ENCODE measurements at regions not wholly inside any gene's neighbourhood (a gene's known extent, or its start where the extent isn't known, plus 50 kb on each side); places are given as distances from the start of the nearest gene placed in this dataset.
A peak's percentile ranks its signal among the peaks of the same experiment; 100 is the strongest.

- no peaks in the 10 kb centered on the region for H3K9me3 ChIP-seq (ENCODE audit: low read length)
- no peaks in the 10 kb centered on the region for H3K36me3 ChIP-seq (replicated peaks in 1 of 2; ENCODE audit: control insufficient read depth in 1 of 2, insufficient read depth in 2 of 2, low read length in 2 of 2)
- 57% methylated on average over 18 of the region's 19 CpGs for WGBS (ENCODE audit: low lambda C conversion rate)
- H3K4me3 ChIP-seq (replicated peaks in 1 of 3; ENCODE audit: insufficient read depth in 1 of 3, low read depth in 2 of 3, low read length in 3 of 3) = no peak overlapping the region; a peak in 1 of 6 replicates
- no peaks in the 10 kb centered on the region for H4K20me1 ChIP-seq (ENCODE audit: insufficient read depth, low read length)
- no peak overlapping the region for H3K27ac ChIP-seq (ENCODE audit: extremely low read length, insufficient read depth, low read length)
- DNase-seq (ENCODE audit: low spot score) (no peak), ATAC-seq (no peak), FAIRE-seq (no peak)
- TF ChIP-seq ZBTB38 (CRISPR knock-in tag; IDR thresholded peaks at IDR 0.05) (0 out of 2 replicates have a peak, but pooled peaks have one; percentile 32), ZSCAN31 (CRISPR knock-in tag; IDR thresholded peaks at IDR 0.05; ENCODE audit: low read depth) (no peak), CREM (IDR thresholded peaks at IDR 0.05) (no peak), CREM (CRISPR knock-in tag; IDR thresholded peaks at IDR 0.05) (no peak), ZSCAN21 (CRISPR knock-in tag; IDR thresholded peaks at IDR 0.05; ENCODE audit: borderline replicate concordance) (no peak), ATF4 (CRISPR knock-in tag; IDR thresholded peaks at IDR 0.05) (no peak), ZBTB25 (CRISPR knock-in tag; IDR thresholded peaks at IDR 0.05) (no peak), PRDM15 (CRISPR knock-in tag; IDR thresholded peaks at IDR 0.05) (no peak), NRL (CRISPR knock-in tag; IDR thresholded peaks at IDR 0.05; ENCODE audit: borderline replicate concordance) (peak; percentile 41; the same call in 1 of the 2 replicates), KAT7 (CRISPR knock-in tag; IDR thresholded peaks at IDR 0.05; ENCODE audit: borderline replicate concordance) (no peak)
- TF ChIP-seq, protein P1, sequence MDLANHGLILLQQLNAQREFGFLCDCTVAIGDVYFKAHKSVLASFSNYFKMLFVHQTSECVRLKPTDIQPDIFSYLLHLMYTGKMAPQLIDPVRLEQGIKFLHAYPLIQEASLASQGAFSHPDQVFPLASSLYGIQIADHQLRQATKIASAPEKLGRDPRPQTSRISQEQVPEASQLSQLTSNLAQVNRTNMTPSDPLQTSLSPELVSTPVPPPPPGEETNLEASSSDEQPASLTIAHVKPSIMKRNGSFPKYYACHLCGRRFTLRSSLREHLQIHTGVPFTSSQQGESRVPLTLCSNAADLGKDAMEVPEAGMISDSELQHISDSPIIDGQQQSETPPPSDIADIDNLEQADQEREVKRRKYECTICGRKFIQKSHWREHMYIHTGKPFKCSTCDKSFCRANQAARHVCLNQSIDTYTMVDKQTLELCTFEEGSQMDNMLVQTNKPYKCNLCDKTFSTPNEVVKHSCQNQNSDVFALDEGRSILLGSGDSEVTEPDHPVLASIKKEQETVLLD (CRISPR knock-in tag; IDR thresholded peaks at IDR 0.05; ENCODE audit: low read depth) = no peak
- POLR2A ChIA-PET = no interaction called here
- H3K79me2 ChIP-seq (ENCODE audit: insufficient read depth, low read length) = no peaks in the 10 kb centered on the region
- peak overlapping the region; percentile 19; the same call in 1 of the 2 replicates for H3K4me2 ChIP-seq (ENCODE audit: low read depth, low read length)
- H3K9ac ChIP-seq (ENCODE audit: insufficient read depth, low read depth, low read length) = no peak overlapping the region
- BruUV-seq (replicated peaks) = no TSS peak
- intact Hi-C loops (cut with micrococcal nuclease; ENCODE audit: unreplicated experiment) (no loop called here), in situ Hi-C loops (cut with HindIII; ENCODE audit: extremely low pct_ligation_motif_present, low pct_unique_long_range_greater_than_20kb) (no loop called here)
- peaks cover 86% of the 10 kb centered on the region for H3K4me1 ChIP-seq (ENCODE audit: insufficient read depth, low read length)
- peaks cover 7 to 32% of the 10 kb centered on the region in 2 experiments for H3K27me3 ChIP-seq (ENCODE audit: control insufficient read depth in 1 of 2, insufficient read depth in 2 of 2, low read length in 2 of 2)
- CTCF ChIA-PET (ENCODE audit: low intra/inter-chr PET ratio, low total read pairs) = no interaction called here
- no peak overlapping the region for H2AFZ ChIP-seq (ENCODE audit: low read length)
These were observed 163.3 kb downstream of the VEGFA start for GRCh38 chr6:43933148-43933885.
